AG10803 (cell line): ENCODE measurements at regions not wholly inside any gene's neighbourhood (a gene's known extent, or its start where the extent isn't known, plus 50 kb on each side); places are given as distances from the start of the nearest gene placed in this dataset.

Experiments used
- DNase-seq: peaks from one replicate; pipeline ENCODE4 v3.0.0; 2010; ENCODE audit warnings: low read depth
- H3K4me3 ChIP-seq: 2 replicates; pipeline ENCODE4 v1.5.1; 2011; ENCODE audit warnings: mild to moderate bottlenecking, low read length, control low read depth
- TF ChIP-seq, protein P1 (sequence below): conservative IDR thresholded peaks from 2 replicates; pipeline ENCODE4 v1.5.1; 2011; ENCODE audit warnings: mild to moderate bottlenecking, low read length, control low read depth, inconsistent platforms

- DNase-seq: no peak
- TF ChIP-seq, protein P1, sequence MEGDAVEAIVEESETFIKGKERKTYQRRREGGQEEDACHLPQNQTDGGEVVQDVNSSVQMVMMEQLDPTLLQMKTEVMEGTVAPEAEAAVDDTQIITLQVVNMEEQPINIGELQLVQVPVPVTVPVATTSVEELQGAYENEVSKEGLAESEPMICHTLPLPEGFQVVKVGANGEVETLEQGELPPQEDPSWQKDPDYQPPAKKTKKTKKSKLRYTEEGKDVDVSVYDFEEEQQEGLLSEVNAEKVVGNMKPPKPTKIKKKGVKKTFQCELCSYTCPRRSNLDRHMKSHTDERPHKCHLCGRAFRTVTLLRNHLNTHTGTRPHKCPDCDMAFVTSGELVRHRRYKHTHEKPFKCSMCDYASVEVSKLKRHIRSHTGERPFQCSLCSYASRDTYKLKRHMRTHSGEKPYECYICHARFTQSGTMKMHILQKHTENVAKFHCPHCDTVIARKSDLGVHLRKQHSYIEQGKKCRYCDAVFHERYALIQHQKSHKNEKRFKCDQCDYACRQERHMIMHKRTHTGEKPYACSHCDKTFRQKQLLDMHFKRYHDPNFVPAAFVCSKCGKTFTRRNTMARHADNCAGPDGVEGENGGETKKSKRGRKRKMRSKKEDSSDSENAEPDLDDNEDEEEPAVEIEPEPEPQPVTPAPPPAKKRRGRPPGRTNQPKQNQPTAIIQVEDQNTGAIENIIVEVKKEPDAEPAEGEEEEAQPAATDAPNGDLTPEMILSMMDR: no peak
- no peak overlapping the region for H3K4me3 ChIP-seq
Observed at GRCh38 chr3:132854856-132855535, 132.8 kb upstream of the NPHP3 start.

DNA sequence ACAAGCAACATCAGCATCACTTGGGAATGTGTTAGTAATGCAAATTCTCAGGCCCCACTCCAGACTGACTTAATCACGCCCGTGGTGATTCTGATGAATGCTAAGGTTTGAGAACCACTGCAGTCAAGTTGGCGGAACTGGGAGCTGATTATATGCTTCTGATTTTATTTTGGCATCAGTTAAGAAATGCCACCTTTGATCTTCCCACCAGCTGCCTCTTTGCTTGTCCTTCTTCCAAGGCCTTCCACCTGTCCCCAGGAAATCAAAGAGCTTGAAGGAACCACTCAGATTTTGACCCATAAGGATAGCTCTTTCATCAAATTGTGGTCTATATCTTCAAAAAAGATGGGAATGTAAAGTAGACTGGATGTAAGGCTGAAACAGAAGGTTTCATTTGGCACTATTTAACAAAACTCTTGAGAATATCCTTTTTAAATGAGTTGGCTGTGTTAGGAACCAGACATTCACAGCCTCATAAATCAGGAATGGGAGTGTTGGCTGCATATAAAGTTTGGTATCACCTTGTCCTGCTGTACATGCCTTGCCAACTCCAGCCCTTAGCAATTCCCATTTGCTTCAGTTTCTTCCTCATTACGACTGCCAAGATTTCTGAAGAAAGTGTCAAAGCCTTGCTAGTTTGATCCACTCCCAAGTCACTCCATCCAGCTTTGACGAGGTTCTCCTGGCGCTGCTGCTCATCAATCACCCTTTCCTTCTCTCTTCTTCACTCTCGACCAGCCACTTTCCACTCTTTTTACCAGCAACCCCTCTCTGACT is 125.8 kb upstream of the NPHP3 start:
- H3K4me3 ChIP-seq: no peak overlapping the region
- TF ChIP-seq, protein P1: no peak
- DNase-seq: no peak

GRCh38 chr3:132843851-132844553 is 121.8 kb upstream of the NPHP3 start:
- H3K4me3 ChIP-seq: no peak overlapping the region
- peak; percentile 1 for DNase-seq
- TF ChIP-seq, protein P1: no peak

DNA sequence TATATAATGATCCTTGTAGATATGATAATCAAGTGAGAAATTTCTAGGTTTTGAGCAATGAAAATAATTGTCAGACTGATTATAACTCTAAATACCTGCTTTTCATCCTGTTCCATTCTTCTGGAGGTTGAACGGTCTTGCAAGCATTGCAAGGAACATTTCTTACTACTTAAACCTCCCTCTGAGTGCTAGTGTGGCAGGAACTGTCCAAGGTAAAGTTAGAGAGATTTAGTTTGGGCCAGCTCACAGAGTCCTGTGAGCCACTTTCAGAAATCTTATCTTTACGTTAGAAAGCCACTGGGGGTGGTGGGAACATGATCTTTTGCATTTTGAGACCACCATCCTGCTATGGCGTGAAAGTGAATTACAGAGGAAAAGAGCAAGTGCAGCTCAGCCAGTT is 121.1 kb upstream of the NPHP3 start:
- TF ChIP-seq, protein P1: no peak
- H3K4me3 ChIP-seq: no peak overlapping the region
- DNase-seq: no peak

DNA sequence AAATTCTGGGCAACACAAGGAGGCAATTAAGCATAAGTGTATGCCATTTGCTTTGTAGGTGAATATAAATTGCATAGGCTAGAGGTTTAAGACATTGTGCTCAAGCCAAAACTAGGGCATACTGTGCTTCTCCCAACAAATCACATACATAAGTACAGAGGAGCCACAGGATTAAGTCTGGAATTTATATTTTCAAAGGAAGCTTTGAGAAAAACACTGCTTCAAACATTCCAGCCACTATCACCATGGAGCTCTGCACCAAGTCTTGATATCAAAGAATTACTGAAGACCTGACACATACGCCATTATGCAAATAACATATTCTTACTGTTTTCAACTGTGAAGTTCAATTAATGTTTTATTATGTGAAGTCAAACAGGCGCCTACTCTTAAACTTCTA is 119.4 kb upstream of the NPHP3 start:
- H3K4me3 ChIP-seq: no peak overlapping the region
- TF ChIP-seq, protein P1: no peak
- no peak for DNase-seq

GRCh38 chr3:132840201-132840700 is 118.0 kb upstream of the NPHP3 start:
- TF ChIP-seq, protein P1: no peak
- no peak for DNase-seq
- H3K4me3 ChIP-seq: no peak overlapping the region
